ENCODE measurements at regions not wholly inside any gene's neighbourhood (a gene's known extent, or its start where the extent isn't known, plus 50 kb on each side); places are given as distances from the start of the nearest gene placed in this dataset.

- TF ChIP-seq POLR2A (IDR thresholded peaks at IDR 0.05) (no peak), EP300 (IDR thresholded peaks at IDR 0.05) (no peak)
- TF ChIP-seq, protein P1, sequence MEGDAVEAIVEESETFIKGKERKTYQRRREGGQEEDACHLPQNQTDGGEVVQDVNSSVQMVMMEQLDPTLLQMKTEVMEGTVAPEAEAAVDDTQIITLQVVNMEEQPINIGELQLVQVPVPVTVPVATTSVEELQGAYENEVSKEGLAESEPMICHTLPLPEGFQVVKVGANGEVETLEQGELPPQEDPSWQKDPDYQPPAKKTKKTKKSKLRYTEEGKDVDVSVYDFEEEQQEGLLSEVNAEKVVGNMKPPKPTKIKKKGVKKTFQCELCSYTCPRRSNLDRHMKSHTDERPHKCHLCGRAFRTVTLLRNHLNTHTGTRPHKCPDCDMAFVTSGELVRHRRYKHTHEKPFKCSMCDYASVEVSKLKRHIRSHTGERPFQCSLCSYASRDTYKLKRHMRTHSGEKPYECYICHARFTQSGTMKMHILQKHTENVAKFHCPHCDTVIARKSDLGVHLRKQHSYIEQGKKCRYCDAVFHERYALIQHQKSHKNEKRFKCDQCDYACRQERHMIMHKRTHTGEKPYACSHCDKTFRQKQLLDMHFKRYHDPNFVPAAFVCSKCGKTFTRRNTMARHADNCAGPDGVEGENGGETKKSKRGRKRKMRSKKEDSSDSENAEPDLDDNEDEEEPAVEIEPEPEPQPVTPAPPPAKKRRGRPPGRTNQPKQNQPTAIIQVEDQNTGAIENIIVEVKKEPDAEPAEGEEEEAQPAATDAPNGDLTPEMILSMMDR (IDR thresholded peaks at IDR 0.05), result no peak
Observed at GRCh38 chr12:34298971-34299801, 276.9 kb downstream of the ALG10 start.
